HG03571 (cell line): ENCODE measurements at regions not wholly inside any gene's neighbourhood (a gene's known extent, or its start where the extent isn't known, plus 50 kb on each side); places are given as distances from the start of the nearest gene placed in this dataset.
"Not testable (repeated sequence)": the region's sequence is repeated elsewhere in the genome, so short reads cannot be mapped to it uniquely, and the experiment has no call there.

ENCODE experiments used
- ATAC-seq: cut with Tn5 transposase; IDR thresholded peaks from one replicate; pipeline ENCODE4 v1.9.1; 2021; ENCODE audit not compliant: unreplicated experiment

DNA sequence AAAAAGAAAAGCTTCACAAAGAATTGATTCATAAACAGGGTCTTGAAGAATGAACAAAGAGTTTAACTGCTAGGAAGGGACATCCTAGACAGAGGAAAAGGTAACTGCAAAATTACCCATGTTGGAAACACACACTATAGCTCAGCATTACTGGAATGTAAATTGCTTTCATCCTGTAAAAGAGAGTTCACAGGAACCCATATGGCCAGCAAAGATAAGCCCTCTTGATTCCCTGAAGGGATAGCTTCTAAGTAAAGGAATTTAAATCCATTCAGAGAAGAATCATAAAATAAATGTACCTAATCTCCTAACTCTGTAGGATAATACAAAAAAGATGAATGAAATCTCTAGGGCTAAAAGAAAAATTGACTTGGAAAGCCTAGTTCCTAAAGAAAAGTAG, 107.1 kb upstream of the INTU start:
- no peak for ATAC-seq

DNA sequence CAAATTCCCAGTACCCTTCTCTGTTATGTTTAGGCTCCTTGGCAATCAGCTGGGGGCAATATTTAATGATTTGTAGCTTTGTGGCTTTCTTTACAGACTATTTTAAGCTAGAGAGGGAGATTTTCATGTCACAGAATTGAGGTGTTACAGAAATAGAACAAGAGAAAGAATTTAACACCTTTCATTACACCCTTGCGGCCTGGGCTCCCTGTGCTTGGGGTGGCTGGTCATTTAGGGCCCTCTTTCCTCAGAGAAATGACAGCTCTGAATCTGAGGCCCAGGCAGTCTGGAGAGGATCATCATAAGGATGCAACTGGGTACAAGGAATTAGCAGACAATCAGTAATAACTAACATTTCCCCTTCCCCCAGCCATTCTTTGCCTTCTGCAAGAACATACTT, 104.5 kb upstream of the INTU start:
- ATAC-seq, result no peak

GRCh38 chr4:127529879-127530278, 102.9 kb upstream of the INTU start:
- not testable (repeated sequence) for ATAC-seq

GRCh38 chr4:127533028-127533700, 99.6 kb upstream of the INTU start:
- no peak for ATAC-seq

- ATAC-seq, result no peak
Measured at GRCh38 chr4:127534041-127534825, 98.5 kb upstream of the INTU start.

DNA sequence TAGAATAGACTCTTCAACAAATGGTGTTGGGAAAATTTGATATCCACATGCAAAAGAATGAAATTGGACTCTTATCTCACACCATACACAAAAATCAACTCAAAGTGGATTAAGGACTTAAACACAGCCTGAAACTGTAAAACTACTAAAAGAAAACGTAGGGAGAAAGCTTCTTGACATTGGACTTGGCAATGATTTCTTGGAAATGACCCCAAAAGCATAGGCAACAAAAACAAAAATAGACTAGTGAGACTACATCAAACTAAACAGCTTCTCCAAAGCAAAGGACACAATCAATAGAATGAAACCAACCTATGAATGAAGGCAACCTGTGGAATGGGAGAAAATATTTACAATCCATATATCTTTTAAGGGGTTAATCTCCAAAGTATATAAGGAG, 94.7 kb upstream of the INTU start:
- ATAC-seq, result no peak

DNA sequence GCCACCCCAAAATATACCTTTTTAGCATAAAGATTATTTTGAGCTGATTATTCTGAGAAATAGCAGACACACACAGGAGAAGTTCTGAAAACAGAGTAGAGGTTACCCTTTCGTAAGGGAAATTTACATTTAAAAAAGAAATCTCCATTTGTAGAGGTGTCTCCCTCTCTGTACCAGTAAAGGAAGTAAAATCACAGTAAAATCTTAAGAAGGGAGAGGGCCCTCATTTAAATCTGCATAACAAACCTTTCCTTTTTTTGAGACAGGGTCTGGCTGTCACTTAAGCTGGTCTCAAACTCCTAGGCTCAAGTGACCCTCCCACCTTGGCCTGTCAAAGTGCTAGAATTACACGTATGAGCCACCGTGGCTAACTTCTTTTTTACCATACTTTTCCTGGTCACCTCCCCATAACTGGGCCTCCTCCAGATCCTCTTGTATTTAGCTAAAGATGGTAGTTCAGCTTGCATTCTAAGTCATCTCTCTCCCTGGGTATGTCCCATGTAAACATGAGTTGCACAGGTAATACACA, 92.2 kb upstream of the INTU start:
- no peak for ATAC-seq

GRCh38 chr4:127545271-127545670, 87.5 kb upstream of the INTU start:
- ATAC-seq, result no peak

DNA sequence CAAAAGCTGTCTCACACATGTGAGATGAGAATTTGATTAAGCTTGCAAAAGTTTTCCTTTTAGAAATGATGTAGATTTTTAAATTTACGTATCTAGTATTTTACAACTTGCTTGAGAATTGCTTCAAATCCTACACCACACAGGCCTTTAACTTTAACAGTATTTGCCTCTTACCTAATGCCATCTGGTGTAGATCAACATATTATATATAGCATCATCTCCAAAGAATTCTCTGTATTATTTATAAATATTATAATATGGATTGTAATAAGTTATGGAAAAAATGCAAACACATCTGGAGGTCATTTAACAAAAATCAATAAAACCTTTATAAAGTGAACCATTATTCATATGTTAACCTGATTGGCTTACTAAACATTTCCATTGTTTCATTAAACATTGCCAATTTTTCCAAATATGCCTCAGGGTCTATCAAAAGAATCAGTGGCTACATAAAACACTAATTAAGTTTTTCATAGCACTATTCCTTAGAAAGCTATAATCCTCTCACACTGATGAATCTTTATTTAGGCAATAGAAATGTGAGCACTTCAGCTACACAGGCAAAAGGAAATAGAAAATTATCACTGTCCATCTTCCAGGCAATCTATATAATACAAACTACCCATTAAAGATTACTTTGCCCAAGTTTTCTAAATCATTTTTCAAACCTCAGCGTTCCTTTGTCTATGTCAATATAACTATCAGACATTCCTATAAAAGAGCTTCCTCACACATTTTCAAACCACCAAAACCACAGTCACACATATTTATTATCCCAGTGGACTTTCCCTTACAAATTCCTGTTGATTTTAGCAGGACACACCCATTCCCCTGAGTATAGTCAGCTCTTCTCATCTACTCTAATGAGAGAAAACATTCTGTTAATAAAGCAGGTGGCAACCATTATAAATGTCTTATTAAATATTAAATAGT, 83.5 kb upstream of the INTU start:
- ATAC-seq, result no peak

DNA sequence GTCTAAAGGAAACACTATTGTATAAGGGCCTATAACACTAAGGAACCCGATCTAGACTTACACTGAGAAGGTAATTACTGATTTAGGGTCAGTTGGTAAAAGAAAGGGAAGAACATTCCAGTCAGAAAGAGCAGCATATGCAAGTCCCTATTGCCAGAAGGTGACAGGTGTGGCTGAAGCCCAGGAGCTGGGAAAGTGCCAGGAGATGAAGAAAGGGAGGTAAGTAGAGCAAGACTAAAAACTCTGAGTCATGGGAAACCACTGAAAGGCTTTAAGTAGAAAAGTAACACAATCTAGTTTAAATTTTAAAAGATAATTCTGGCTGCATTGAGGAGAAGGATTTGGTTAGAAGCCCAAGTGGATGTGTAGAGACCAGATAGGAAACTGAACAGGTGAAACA, 77.7 kb upstream of the INTU start:
- ATAC-seq, result no peak

- ATAC-seq, result no peak
Measured at GRCh38 chr4:127558088-127558487, 74.7 kb upstream of the INTU start.

- no peak for ATAC-seq
Measured at GRCh38 chr4:127558489-127559407, 74.0 kb upstream of the INTU start.

- ATAC-seq, result no peak
Measured at GRCh38 chr4:127559981-127560380, 72.8 kb upstream of the INTU start.

DNA sequence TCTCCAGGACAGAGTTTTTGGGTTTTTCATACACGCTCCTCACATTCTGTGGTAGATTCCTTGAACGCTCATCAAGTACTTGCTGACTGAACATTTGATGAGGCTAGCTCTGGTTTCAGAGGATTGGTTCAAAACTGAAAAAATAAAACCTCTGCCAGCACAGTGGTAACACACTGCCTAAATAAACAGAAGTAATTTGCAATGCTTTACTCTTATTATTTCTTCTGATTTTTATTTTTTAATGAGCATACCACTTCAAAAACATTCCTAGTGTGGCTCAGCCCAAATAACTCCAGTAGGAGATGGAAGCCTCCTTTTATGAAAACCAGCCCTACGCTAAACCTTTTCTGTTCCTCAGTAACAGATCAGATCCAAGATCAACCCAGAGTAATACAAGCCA, 72.0 kb upstream of the INTU start:
- no peak for ATAC-seq

DNA sequence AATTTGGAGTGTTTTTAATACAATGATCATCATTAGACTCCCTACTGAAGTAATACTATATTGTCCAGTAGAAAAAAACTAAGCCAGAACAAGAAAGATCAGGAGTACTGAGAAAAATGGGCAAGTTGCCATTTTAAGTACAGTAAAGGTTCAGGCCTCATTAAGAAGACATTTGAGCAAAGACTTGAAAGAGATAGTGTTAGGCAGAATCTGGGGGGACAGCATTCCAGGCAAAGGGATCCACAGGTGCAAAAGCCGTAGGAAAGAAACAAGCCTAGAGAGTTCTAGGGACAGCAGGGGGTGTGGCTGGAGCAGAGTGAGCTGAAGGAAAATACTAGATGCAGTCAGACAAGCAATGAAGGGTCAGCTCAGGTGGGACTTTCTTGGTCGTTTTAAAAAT, 58.1 kb upstream of the INTU start:
- no peak for ATAC-seq

DNA sequence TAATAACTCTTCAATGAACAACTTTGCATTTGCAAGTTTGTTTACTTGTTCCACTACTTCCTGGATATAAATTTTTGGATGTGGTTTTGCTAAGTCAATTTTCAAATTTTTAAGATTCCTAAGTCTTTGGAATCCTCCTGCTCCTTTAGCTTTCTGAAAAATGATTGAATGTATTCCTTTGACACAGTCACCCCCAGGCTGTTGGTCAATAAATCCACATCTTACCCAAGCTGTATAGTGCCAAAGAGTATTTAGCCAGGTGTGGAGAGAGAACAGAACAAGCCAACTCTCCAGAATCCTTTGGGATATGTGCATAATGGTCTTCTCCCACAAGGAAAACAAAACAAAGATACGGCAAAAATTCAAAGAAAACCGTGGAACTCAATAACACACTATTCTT, 56.9 kb upstream of the INTU start:
- no peak for ATAC-seq

- ATAC-seq, result no peak
Measured at GRCh38 chr4:127578491-127578890, 54.3 kb upstream of the INTU start.

DNA sequence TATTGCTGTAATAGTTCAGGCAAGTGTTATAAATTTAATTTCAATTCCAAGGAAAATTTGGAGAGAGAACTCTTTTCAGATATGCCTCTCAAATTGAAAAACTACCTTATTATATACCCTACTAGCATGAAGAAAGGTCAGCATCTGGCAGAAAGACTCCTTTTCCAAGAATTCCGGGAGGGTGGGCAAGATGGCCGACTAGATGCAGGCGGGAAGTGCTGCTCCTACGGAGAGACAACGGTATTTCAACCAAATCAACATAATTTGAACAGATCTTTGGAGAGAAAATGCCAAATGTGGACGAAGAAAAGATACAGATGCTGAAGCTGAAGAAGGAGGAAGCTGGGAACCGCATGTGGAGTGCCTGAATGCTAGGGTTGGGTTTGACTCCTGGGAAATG, 53.8 kb upstream of the INTU start:
- no peak for ATAC-seq

DNA sequence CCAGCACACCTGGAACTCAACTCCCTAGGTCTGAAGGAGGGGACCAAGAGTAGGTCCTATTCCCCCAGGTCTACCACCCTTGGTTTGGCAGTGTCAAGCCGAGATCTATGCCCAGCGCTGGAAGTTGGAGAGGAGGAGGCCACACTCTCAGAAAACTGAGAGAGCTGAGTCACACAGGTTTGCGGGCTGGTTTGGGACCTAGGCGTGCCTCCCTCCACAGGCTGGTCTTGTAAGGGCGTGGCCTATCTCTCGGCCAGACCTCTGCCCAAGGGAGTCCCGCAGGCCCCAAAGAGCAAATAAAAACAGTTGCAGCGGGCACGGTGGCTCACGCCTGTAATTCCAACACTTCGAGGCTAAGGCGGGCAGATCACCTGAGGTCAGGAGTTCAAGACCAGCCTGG, 52.9 kb upstream of the INTU start:
- ATAC-seq, result no peak

DNA sequence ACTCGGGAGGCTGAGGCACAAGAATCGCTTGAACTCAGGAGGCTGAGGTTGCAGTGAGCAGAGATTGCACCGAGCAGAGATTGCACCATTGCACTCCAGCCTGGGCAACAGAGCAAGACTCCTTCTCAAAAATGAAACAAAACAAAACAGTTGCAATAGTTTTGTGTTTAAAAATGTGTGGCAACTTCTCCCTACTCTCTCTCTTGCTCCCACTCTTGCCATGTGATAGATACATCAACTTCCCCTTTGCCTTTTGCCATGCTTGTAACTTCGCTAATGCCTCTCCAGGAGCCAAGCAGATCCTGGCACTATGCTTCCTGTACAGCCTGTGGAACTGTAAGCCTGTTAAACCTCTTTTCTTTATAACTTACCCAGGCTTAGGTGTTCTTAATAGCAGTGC, 52.5 kb upstream of the INTU start:
- ATAC-seq, result no peak
